Tibial artery (tissue), 4 donors: ENCODE measurements at regions not wholly inside any gene's neighbourhood (a gene's known extent, or its start where the extent isn't known, plus 50 kb on each side); places are given as distances from the start of the nearest gene placed in this dataset.
"Not testable (repeated sequence)": the region's sequence is repeated elsewhere in the genome, so short reads cannot be mapped to it uniquely, and the experiment has no call there.

Source experiments
- DNase-seq, 2 donors: peaks; one replicate each; pipeline ENCODE4 v3.0.0-alpha.2; 2019
- H3K27ac ChIP-seq, 2 donors: fragments of 200-600 bp; sonication (generic) in 1 of 2; 1 replicate in 1 of 2; 2 replicates in 1 of 2; pipeline ENCODE4 v1.5.1; 2018 to 2019; ENCODE audit warnings: mild to moderate bottlenecking in 1 of 2
- H3K27me3 ChIP-seq, 2 donors: fragments of 200-600 bp; sonication (generic) in 1 of 2; one replicate each; pipeline versions ENCODE4 v1.5.1 to v1.6.0; 2016 to 2019
- H3K36me3 ChIP-seq, 3 donors: fragments of 200-600 bp; sonication (generic) in 2 of 3; one replicate each; pipeline ENCODE4 v1.5.1; 2016 to 2019; ENCODE audit warnings: mild to moderate bottlenecking in 2 of 3
- H3K4me1 ChIP-seq, 4 donors: fragments of 200-600 bp; sonication (generic) in 2 of 4; 1 replicate in 3 of 4; 2 replicates in 1 of 4; pipeline ENCODE4 v1.5.1; 2016 to 2019
- H3K4me3 ChIP-seq, 2 donors: fragments of 200-600 bp; sonication (generic) in 1 of 2; 1 replicate in 1 of 2; 2 replicates in 1 of 2; pipeline ENCODE4 v1.5.1; 2018 to 2019; ENCODE audit warnings: mild to moderate bottlenecking in 2 of 2
- H3K9me3 ChIP-seq, 3 donors: fragments of 200-600 bp; sonication (generic) in 1 of 3; one replicate each; pipeline ENCODE4 v1.5.1; 2016 to 2019
- CTCF ChIP-seq, 2 experiments: fragments of 200-600 bp in 1 of 2; fragments of 450-650 bp in 1 of 2; IDR thresholded peaks; one replicate each; pipeline ENCODE4 v1.5.1; 2017 to 2019; ENCODE audit warnings: antibody characterized with exemption in 2 of 2, mild to moderate bottlenecking in 1 of 2, moderate library complexity in 1 of 2
- intact Hi-C: fragments of 100-400 bp; cut with DNase I; formaldehyde crosslinking; loops from one replicate; pipeline ENCODE4 v1.15.0; 2023; ENCODE audit warnings: low total_unique reads

GRCh38 chr13:19123502-19123901, 58.1 kb downstream of the TUBA3C start:
- TF ChIP-seq CTCF (IDR thresholded peaks at IDR 0.05) = no peak
- Histone ChIP-seq H3K27me3 (no peaks in the 10 kb centered on the region), H3K36me3 (no peaks in the 10 kb centered on the region), H3K27ac (no peak overlapping the region), H3K9me3 (no peaks in the 10 kb centered on the region), H3K4me3 (no peak overlapping the region), H3K4me1 (no peaks in the 10 kb centered on the region)
- DNase-seq = no peak
- intact Hi-C loops = no loop called here

- Histone ChIP-seq H3K4me3 (no peak overlapping the region), H3K9me3 (peaks cover 0 to 5% (median 0%) of the 10 kb centered on the region in 3 donors), H3K27me3 (no peaks in the 10 kb centered on the region), H3K27ac (no peak overlapping the region), H3K4me1 (no peaks in the 10 kb centered on the region), H3K36me3 (no peaks in the 10 kb centered on the region)
- intact Hi-C loops = no loop called here
- no peak for TF ChIP-seq CTCF (IDR thresholded peaks at IDR 0.05)
- no peak for DNase-seq
Observed at GRCh38 chr13:19117913-19118739, 63.5 kb downstream of the TUBA3C start.

GRCh38 chr13:19109225-19109624, 72.4 kb downstream of the TUBA3C start:
- H3K9me3 ChIP-seq, H3K4me1 ChIP-seq, H3K36me3 ChIP-seq, H3K27ac ChIP-seq, intact Hi-C loops, H3K4me3 ChIP-seq, H3K27me3 ChIP-seq, DNase-seq: not testable (repeated sequence)

GRCh38 chr13:19103140-19103539, 78.5 kb downstream of the TUBA3C start:
- intact Hi-C loops = no loop called here
- TF ChIP-seq CTCF (IDR thresholded peaks at IDR 0.05) = no peak
- no peak for DNase-seq

GRCh38 chr13:19093369-19093768, 88.3 kb downstream of the TUBA3C start:
- Histone ChIP-seq H3K4me3 (no peak overlapping the region), H3K27me3 (no peaks in the 10 kb centered on the region), H3K36me3 (no peaks in the 10 kb centered on the region), H3K27ac (no peak overlapping the region), H3K4me1 (no peaks in the 10 kb centered on the region), H3K9me3 (no peaks in the 10 kb centered on the region)
- TF ChIP-seq CTCF (IDR thresholded peaks at IDR 0.05) = no peak
- intact Hi-C loops = no loop called here
- DNase-seq = no peak

More at GRCh38 chr13:19103140-19103539, 78.5 kb downstream of the TUBA3C start:
- Histone ChIP-seq H3K36me3 (no peaks in the 10 kb centered on the region), H3K4me1 (no peaks in the 10 kb centered on the region), H3K4me3 (no peak overlapping the region), H3K9me3 (no peaks in the 10 kb centered on the region), H3K27me3 (no peaks in the 10 kb centered on the region), H3K27ac (no peak overlapping the region)

GRCh38 chr13:19090495-19090894, 91.1 kb downstream of the TUBA3C start:
- no peak overlapping the region for H3K4me3 ChIP-seq
- H3K4me1 ChIP-seq = no peaks in the 10 kb centered on the region
- no peaks in the 10 kb centered on the region for H3K36me3 ChIP-seq
- no peaks in the 10 kb centered on the region for H3K9me3 ChIP-seq
- no peak overlapping the region for H3K27ac ChIP-seq
- H3K27me3 ChIP-seq = no peaks in the 10 kb centered on the region
- DNase-seq = no peak
- intact Hi-C loops = no loop called here
- TF ChIP-seq CTCF (IDR thresholded peaks at IDR 0.05) = no peak
